NB4 (cell line): ENCODE measurements at regions not wholly inside any gene's neighbourhood (a gene's known extent, or its start where the extent isn't known, plus 50 kb on each side); places are given as distances from the start of the nearest gene placed in this dataset.

Experiments used
- CTCF ChIP-seq: IDR thresholded peaks from one replicate; pipeline ENCODE4 v1.5.1; 2012; ENCODE audit warnings: low read depth, low read length
- MYC ChIP-seq: IDR thresholded peaks from 2 replicates; pipeline ENCODE4 v1.6.1; 2011; ENCODE audit warnings: low read depth, low read length
- POLR2A ChIP-seq: IDR thresholded peaks from 2 replicates; pipeline ENCODE4 v1.6.1; 2011; ENCODE audit warnings: mild to moderate bottlenecking; ENCODE audit not compliant: insufficient read length; ENCODE audit errors: extremely low read depth

DNA sequence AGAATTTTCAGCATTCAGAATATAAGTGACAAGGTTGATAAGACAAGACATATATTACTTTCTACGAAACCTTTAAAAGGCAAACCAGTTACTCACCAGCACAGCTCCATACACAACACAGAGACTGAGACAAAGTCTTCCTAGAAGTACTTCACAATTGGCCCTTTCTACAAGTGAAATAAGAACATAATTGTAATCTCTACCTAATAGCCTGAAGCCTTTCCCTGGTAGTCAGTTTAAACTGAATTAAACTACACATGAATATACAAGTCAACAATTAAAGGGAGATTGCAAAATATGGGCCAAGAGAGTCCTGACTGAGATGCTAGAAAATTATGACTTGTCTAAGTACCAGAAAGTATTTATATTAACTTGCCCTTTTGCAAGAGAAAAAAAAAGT is 95.9 kb downstream of the PUS7L start:
- TF ChIP-seq POLR2A (no peak), CTCF (no peak), MYC (no peak)
